Stimulated activated CD4-positive, alpha-beta T cell treated with anti-CD3 and anti-CD28 coated beads, Interleukin-4, amount 100 ng/mL, for 4 hours (primary cell): ENCODE measurements at regions not wholly inside any gene's neighbourhood (a gene's known extent, or its start where the extent isn't known, plus 50 kb on each side); places are given as distances from the start of the nearest gene placed in this dataset.

Experiments used
- DNase-seq, 2 experiments: peaks; one replicate each; pipeline ENCODE4 v3.0.0-alpha.2; 2020

DNA sequence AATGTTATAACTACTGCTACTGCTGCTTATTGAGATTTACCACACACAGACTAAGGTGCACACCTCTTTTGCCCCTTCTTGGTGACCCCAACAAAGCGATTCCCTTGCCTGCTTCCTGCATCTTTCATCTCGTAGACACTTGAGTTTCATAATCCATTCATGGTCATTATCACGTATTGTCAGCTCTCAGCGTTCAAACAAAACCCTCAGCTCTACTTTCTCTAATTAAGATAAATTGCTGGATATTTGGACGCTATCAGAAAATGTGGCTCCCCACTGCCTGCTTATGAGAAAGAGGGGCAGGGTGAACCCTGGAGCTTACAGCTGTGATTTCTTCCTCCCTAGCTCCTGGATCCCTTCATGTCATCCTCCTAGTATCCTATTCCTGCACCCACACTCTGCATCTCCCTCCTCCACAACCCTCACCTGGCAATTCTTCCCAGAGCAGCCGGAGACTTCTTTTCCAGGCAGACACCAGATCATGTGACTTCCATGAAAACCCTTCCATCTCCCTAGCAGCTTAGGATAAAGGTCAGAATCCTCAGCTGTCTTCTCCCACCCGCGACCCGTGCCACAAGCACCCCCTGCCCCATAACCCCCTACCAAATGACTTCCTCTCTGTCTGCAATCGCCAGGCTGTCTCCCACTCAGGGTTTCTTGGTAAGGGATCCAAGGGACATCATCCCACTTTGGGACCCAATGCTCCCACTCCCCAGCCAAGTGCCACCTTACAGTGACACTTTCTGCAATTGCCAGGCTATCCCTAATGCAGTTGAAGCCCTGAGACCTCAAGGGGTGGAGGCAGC is 146.5 kb downstream of the NSG2 start:
- no peak for DNase-seq

DNA sequence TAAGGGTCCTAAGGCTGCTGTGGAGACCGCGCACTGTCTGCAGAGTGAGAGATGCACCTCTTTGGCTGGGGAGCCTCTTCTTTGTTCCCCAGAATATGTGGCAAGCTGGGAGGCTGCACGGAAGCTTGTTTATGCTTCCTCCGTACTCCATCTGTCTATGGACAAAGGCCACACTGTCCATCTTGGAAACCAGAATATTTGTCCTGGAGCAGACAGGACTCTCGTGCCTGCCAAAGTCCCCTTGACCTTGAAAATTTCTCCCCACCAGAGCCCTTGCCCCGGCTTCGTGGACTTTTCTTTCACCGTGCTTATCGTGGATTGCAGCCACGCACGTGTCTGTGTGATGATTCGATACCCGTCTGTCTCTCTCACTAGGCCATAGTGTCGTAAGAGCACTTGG is 147.4 kb downstream of the NSG2 start:
- no peak for DNase-seq

DNA sequence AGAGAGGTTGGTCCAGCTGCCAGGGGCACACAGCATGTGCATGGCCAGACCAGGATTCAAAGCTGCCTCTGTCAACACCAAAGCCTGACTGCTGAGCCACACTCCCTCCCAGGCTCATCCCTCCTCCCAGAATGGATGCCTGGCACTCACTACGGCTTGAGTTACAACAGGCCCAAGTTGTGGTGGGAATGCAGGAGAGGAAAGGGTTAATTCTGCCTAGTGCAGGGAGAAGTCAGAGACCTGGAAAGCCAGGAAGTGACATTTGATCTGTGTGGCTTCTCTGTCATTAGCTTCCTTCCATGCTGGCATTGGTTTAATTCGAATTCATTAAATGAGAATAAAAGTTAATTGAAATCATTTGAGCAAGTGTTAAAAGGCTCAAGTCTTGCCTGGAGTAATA is 150.0 kb downstream of the NSG2 start:
- no peak for DNase-seq

DNA sequence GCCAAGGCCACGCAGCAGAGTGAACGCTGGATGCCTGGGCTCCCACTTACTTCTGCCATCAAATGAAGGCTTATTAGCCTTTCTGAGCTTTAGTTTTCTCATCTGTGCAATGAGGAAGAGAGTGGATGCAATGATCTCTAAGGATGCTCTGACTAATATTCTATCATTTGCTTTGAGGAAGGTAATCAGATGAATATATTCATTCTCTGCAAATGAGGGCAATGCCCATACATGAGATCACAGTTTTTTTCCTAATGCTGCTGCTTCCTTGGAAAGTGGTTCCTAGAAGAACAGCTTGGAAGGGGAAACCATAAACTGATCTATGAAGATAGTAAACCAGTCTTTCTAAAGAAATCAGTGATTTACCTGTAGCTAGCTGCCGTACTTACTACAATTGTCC is 152.4 kb downstream of the NSG2 start:
- no peak for DNase-seq

DNA sequence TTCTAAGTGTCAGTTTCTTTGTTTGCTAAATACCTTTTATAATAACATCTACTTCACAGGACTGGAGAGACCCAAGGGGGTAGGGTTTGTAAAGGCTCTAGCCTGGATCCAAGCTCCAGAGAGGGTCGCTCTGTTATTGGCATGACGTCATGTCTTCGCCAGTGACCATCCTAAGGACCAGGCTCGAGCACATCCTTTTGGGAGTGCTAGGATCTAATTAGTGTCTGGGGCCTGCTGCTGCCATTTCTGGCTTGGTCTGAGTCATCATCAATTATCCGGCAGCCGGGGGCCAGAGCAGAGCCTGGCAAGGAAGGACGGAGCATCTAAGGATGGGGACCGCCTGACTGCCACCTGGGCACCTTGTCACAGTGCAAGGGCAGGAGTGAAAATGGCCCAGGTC is 153.0 kb downstream of the NSG2 start:
- DNase-seq = no peak

DNA sequence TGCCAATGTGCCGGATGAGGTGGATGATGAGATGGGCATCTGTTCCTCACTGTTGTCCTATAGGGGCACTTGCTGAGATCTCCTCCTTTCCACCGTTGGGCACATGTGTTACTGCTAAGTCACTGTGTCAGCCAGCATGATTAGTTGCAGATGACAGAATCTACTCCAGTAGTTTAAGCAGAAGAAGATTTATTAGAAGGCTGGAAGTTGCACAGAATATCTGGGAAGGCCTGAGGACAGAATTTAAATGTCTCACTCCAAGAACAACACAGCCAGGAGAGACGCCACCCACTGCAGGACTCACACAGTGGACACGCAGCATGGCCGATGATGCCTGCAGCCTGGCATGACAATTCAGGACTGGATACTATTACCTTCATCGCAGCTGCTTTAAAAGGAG is 157.5 kb downstream of the NSG2 start:
- no peak for DNase-seq

DNA sequence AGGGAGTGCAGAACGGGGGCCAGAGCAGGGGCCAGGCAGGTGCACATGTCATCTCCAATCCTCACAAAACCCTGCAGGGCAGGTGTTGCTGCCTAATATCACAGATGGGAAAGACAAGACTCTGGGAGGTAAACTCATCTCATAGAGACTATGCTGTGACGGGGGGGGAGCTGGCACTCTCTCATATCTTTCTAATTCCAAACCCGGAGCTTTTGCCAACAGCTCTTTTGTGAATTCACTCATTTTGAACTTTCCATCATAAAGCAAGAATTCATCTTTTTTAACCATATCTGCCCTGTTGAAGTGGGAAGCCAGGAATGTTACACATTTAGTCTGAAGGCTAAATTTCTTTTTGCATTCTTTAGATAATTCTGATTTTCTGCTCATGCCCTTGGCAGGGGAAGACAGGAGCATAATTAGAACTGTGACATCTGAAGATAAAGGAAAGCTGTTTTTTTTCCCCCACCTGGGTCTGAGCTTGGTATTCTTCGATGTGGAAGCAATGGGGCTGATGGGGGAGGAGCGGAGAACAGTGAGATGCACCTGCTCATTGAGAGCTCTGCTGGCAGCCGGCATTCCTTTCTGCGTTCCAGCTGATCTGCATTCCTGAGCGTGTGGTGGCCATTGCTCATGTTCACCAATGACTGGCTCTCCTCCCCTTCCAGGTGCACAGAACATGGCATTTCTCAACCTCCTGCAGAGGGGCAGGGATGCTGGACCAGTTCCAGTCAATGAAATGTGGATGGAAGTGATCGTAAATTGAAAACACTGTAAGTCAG is 159.2 kb downstream of the NSG2 start:
- no peak for DNase-seq

DNA sequence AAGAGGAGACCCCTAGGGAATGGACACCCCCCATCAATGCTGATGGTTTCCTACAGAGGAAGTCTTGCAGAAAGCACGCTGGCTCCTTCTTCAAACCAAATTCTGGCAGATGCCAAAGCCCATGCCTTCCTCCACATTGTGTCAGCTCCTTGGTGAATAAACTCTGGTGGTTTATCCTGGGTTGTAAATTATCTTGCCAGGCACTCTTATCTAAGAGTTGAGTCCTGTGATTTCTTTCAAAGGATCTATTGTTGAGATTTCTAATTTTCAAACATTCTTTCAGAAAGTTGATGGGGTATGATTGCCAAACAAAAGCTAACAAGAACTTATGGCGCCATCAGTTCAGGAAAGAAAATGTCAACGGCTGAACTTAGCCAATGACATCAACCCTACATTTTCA is 160.4 kb downstream of the NSG2 start:
- DNase-seq = no peak

DNA sequence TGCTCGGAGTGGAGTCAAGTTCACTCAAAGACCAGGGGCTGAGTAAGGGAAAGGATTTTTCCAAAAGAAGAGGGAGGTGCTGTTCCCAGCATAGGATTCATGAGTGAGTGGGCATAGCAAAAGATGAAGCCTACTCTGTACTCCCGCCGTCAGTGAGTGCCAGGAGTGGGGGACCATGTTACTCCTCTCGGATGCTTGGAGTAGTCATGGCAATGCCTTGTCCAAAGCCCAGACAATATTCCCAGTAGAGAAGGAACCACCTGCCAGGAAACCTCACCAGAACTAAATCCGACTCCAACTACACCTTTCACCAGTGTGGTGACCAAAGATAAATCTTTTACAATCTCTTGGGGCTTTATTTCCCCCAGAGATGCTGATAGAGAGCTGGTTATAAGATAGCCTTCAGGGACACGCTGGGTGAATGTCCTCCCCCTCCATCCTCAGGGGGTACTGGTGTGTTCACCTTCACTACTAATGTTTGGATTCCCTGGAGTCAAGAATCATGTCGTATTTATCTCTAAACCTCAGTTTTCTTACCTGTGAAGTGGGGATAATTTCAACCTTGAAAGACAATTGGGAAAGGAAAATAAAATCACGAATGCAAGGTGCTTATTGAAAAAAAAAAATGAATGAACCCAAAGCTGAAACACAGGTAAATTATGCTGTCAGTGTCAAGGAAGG is 165.2 kb downstream of the NSG2 start:
- no peak for DNase-seq

DNA sequence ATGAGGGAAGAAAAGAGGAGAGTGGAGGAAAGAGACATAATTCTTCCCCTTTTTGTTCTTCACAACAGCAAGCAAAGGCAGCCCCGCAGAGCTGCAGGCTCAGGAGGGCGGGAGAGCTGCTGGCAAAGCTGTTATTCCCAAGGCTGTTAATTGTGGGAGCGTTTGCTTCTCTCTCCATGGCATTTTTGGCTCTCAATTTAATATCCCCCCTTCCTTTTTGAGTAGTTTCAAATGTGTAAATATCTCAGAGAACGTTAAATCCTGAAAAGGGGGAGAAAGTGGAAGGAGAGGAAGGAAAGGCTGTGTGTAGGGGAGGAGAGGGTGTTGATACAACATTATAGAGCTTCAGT is 165.7 kb downstream of the NSG2 start:
- DNase-seq = no peak

DNA sequence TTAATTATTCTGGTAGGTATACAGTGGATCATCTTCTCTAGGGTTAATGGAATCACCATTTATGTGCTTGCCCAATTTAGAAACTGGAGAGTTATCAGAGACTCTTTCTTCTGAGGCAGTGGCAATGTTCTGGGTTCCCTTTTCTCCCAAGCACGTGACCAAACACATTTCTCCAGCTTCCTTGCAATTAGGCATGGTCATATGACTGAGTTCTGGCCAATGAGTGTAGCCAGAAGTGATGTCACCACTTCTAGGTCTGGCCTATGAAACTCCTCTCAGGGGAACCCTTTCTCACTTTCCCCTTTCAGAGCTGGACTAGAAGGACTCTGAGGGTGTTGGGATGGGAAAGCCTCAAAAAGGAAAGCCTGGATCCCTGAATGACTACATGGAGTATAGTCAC is 172.0 kb downstream of the NSG2 start:
- DNase-seq = no peak

DNA sequence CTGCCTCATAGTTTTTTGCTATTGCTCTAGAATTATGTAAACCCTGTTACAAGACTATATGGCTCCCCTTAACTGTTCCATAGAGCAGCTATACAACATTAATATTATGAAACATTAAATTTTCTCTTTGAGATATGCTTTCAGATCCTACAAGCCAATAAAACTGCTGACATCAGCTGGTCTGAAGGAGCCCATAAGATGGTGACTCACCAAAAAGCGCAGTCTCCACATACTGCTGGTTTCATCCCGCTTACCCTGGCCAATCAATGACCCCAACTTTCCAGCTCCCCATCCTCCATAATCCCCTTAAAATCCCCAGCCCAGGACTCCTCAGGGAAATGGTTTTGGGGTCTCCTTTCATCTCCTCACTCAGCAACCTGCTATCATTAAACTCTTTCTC is 172.7 kb downstream of the NSG2 start:
- DNase-seq = no peak

DNA sequence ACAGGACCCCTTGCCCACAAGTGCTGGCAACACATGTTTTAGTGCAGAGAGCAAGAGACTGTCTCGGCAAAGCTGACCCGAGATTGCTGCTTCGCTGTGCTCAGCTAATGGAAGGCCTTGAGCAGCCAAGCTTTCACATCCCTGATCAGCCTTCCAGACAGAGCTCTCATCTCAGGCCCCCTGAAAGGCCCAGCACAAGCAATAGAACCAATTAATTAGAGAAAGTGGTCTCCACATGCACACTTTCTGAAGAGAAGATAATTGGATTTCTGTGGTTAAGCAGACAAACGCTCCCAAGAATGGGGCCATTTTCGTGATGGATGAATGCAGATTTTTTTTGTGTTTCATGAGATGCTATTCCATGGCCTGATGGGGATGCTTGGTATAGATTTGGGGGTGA is 174.9 kb downstream of the NSG2 start:
- DNase-seq = no peak

DNA sequence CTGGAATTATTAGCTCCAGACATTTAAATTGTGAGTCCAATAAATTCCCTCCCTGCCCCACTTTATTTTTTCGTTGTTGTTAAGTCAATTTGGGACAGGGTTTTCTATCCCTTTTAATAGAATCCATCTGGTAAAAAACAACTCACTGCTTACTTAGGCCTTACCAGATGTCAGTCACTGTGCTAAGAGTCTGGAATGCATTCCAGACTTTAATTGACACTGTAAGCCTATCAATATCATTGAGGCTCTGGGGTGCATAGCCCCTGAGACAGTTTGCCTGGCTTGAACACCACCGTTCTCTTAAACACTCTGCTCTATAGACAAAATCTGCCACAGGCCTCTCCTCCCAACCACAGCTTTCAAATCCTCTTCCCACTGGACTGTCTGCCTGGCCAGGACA is 175.9 kb downstream of the NSG2 start:
- DNase-seq = no peak

DNA sequence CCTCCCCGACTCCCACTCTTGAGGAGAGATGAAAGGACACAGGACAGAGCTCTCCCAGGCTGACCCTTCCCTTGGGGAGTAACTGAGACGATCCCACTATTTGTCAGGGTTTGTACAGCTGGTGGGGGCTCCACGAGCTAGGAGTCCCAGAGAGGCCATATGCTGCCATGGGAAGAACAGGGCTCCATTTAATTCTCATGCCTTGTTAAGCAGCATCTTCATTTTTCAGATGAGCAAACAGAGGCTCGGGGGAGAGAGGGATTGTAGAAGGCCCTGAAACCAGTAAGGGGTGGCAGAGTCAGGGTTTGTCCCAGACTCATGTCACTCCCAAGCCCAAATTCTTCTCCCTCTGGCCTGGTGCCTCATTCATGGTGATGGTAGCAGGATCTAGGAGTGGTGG is 176.4 kb downstream of the NSG2 start:
- no peak for DNase-seq

DNA sequence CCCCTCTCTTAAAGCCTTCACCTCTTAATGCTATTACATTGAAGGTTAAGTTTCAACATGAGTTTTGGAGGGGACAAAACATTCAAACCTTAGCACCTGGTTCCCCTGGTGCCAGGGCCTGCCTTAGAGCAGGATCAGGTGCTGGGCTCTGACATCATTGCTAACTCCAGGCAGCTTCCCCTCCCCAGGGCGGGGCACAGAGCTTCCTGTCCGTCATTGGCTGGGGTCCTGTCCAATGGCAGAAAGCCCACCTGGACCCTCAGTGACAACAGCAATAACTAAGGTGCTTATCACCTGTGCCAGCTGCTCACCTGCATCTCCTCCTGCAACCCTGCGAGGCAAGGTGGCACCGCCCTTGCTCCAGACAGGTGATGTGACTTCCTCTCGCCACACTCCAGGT is 177.4 kb downstream of the NSG2 start:
- no peak for DNase-seq

DNA sequence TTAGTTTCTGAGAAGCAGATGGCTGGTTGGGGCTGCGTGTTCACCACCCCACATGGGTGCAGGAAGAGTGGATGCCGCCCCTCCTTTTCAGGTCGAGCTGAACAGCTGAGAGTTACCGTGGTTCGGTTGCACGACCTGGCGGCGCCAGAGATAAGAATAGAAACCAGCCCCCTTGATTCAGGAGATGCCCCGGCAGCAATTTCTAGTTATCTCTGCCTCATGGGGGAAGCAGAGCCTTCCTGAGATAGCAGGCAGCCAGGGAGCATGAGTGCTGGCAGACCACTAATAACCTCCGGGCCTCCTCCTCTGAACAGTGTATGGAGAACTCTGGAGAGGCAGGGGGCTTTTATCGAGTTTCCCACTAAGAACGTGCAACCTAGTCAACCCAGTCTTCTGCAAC is 177.8 kb downstream of the NSG2 start:
- DNase-seq = no peak

DNA sequence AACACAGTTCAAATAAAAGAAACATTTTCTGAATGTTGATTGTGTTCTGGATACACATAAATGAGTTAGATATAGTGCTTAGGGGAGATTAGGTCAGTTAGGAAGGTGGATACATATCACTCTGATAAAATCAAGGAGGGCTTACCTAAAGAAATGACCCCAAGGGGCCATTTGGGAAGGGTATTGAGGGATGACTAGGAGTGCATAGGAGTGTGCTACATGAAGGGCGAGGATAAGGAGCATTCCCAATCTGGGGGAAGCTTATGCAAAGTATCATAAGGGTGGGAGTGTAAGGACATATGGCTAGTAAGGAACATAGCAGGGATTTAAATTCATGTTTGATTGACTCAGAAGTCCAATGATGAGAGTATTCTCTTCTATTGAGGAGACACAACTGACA is 183.6 kb downstream of the NSG2 start:
- DNase-seq = no peak

DNA sequence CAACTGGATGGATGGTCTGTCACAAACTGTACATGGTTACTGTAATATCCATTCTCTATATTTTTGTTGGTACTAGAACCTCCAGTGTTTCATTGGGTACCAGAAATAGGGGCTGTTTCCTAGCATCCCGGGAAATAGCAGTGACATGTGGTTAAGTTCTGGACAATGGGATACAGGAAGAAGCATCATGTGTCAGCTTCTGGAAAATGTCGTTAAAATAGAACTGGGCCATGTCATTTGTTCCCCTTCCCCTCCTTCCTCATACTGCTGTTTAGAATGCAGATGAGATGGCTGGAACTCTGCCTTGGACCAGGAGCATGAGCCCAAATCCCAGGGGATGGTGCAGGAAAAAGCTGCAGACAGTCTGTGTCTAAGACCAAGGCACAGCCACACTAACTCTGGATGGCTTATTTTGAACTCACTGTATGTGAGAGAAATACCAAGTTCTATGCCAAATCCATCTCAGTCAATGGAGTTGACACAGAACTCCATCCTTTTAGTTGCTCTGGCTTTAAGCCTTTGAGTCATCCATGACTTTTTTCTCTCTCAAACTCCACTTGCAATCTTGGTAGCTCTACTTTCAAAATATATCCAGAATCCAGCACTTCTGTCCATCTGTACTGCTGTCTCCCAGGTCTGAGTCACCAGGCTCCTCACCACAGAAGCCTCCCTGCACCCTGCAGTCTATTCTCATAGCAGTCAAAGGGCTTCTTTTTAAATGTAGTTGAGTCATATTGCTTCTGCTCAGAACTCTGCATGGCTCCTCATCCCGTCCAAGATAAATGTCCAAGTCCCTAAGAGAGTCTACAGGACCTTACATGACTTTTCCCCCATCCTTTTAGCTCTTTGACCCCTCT is 184.2 kb downstream of the NSG2 start:
- DNase-seq = no peak

DNA sequence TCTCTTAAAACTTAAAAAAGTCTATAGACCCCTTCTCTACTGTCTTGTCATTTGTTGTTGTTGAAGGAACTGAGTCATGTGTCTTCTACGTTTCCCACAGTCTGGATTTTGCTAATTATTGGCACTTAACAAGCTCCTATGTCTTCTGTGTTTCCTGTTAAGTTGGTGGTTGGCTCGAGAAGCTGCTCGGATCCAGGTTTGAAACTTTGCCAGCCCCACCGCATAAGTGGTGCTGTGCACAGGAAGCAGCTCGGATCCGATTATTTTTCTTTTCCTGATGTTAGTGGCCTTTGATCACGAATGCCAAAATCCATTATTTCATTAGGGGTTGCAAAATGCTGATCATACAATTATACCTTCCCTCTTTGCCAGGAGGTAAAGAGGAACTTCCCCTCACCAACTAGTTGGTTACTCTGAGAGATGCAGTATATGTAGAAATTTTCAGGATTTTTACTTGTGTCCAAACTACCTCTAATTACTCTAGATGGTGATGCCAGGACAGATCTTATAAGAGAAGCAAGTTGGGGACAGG is 186.5 kb downstream of the NSG2 start:
- no peak for DNase-seq

DNA sequence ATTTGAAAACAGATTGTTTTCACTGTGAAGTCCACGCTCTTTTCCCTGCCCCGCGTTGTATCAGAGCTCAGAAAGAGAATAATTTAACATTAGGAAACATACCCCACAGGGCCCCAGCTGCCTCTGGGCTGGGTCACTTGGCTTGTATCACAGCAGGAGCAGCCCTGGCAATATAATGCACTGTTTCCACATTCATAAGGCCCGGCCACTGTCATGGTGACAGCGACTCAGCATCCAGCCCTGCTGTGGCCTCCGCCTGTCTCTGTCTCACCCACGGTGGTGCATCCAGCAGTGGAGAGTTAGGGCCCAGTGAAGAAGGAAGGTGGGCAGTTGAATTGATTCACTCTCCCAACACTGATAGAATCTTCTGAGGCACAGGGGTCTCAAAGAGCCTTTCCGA is 188.9 kb downstream of the NSG2 start:
- no peak for DNase-seq

DNA sequence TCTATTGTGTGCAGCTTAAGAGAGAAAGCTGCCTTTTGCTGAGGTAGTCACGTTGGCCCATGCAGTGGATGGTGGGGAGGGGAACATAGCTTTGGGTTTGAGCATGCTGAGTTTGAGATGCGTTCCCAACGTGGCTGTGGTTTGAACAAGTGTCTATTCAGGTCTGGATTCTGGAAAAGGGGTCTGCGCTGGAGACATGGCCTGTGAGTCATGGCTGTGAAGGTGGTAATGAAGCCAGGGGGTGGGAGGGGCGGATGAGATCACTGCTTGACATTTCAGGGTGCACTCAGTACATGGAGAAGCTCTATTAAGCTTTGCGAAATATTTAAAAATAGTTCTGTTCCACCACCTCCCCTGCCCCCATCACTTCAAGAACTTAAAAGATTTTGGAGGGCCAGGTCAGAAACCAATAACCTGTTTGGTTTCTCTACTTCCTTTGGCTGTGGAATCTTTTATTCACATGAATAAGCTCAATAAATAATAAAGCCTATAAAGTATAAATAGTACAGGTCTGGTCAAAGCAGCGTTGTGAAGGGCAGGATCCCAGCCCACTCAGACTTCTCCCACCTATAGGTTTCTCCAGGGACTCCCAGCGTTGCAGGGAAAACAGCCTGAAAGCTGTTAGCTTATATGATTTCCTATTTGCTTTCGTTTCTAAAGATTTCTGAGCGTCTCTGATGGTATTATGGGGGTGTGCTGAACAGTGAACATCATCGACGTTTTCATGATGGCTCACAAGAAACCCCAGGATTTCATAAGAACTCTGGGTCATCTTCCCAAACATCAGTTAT is 189.9 kb downstream of the NSG2 start:
- no peak for DNase-seq
